CMK (cell line): ENCODE measurements at regions not wholly inside any gene's neighbourhood (a gene's known extent, or its start where the extent isn't known, plus 50 kb on each side); places are given as distances from the start of the nearest gene placed in this dataset.

ENCODE experiments used
- DNase-seq: peaks from one replicate; pipeline ENCODE4 v3.0.0-alpha.2; 2010; ENCODE audit warnings: low read depth

- DNase-seq, result no peak
Measured at GRCh38 chr22:47589271-47590250, 827.1 kb downstream of the TBC1D22A start.

DNA sequence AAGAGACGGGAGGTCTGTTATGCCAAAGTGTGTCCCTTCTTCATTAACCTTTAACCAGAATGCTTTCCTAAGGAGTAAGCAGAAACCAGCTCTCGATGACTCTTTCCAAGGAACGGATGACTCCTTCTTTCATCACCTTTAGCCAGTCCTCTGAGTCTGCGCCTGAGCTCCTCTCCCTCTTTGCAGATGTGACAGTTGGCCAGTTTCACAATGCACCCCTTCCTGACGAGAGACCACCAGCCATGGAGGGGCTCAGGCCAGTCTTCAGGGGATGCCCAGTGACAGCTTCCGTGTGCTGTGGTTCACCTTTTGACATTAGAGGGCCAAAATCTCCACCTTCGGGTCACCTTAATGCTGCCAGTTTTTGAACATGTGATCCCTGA is 826.1 kb downstream of the TBC1D22A start:
- DNase-seq, result no peak

DNA sequence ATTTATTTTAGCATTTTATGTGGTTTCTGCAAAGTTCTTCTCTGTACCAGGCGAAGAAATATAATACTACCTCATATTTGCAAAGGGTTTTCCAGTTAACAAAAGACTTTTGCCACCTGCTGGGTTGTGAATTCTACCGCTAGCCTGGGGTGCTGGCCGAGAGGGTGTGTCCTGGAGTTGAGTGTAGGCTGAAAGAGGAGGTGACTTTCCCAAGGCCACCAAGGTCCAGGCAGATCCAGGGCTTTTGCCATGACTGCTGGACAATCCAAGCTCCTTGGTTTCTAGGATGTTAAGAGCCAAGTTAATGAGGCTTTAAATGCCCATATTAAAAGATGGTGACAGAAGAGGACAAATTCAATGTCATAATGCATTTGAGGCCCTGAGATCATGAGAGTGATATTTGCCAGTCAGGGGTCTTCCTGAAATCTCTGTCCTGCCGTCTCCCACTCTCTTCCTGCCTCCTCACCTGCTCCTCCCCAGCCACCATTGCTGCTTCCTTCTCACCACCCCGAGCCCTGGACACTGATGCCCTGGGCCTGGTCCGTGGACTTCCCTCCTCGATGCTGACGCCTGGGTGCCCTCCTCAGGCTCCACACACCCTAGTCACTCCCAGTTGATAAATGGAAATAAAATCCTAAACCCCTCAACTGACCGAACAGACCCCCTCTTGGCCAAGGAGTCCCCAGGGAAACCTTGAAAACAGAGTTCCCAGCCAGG is 825.6 kb downstream of the TBC1D22A start:
- DNase-seq, result no peak

- no peak for DNase-seq
Measured at GRCh38 chr22:47587361-47587760, 824.9 kb downstream of the TBC1D22A start.

DNA sequence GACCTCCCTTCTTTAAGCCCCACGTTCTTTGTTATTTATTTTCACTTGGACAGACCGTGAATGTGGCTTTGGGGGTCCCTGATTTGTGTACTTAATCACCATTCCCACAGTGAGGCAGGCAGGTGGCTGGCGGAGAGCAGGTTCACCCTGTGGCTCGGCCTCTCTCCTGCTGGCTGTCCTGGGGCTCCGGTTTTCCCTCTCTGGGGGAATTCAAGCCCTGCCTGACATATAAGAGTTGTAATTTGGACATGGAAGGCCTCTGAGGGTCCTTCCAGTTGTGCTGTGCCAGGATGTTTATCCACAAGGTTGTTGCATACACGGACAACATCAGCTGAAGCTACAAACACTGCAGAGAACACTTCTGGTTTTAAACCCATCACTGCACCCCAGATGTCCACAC is 824.5 kb downstream of the TBC1D22A start:
- DNase-seq, result no peak

GRCh38 chr22:47586038-47586437 is 823.6 kb downstream of the TBC1D22A start:
- no peak for DNase-seq

DNA sequence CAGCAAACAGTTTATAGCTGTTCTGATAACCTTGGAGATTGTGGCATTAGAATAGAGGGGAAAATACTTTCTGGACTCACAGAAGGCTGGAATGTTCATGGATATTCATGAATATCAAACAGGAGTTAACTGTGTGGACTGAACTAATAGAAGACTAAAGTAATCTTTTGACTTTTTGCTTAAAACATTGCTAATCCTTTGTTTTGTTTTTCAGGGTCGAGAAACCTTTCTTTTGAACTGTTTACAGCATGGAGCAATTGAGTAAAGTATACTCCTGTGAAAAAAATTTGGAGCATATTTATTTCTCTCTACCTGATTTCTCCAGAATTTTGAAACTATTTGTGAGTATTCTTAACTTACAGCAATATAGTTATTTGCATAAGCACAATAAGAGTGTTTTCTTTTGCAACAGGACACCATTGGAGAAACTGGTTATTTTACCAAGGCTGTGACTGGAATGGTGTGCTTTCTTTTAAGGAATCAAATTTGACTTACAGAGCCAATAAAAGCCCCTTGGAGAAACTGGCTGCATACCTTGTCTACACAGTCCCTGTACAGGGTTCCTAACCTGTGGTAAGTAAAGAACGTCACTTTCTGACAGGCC is 821.6 kb downstream of the TBC1D22A start:
- DNase-seq, result no peak

- no peak for DNase-seq
Measured at GRCh38 chr22:47582067-47582466, 819.6 kb downstream of the TBC1D22A start.

DNA sequence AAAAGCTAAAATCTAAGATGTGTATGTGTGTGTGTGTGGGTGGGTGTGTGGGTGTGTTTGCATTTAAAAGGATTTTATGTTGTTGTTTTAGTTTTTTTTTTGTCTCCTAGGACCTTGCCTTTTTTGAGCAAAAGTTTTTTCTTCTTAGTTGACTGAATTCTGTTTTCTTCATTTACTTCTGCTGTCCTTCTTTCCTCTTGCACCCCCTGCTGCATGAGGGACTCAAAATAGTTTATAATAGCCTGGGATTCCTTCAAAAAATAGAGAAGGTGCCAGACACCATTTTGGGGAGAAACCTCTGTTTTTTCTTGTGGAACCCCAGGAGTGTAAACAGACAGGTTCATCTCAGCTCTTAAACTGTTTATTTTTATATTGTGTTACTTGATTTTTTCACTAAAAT is 817.7 kb downstream of the TBC1D22A start:
- no peak for DNase-seq

- no peak for DNase-seq
Measured at GRCh38 chr22:47576908-47577307, 814.5 kb downstream of the TBC1D22A start.

DNA sequence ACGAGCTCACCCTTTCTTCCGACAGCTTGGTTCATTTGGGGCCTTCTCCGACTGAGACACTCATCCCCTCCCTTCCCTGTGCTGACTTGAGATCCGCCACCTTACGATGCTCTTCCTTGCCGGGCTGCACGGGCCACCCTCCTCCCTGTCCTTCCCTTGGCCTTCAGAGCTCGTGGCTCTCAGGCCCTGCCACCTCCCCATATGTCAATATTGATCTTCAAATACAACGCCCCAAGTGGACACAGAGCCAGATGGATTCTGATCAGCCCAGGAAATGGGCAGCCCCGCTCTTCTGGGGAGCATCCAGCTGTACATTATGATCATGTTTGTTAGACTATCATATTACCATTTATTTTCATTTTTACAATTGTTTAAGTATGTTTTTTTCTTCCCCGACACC is 812.8 kb downstream of the TBC1D22A start:
- no peak for DNase-seq

GRCh38 chr22:47574556-47574955 is 812.1 kb downstream of the TBC1D22A start:
- DNase-seq, result no peak

GRCh38 chr22:47573141-47573540 is 810.7 kb downstream of the TBC1D22A start:
- no peak for DNase-seq

- DNase-seq, result no peak
Measured at GRCh38 chr22:47572443-47572842, 810.0 kb downstream of the TBC1D22A start.

DNA sequence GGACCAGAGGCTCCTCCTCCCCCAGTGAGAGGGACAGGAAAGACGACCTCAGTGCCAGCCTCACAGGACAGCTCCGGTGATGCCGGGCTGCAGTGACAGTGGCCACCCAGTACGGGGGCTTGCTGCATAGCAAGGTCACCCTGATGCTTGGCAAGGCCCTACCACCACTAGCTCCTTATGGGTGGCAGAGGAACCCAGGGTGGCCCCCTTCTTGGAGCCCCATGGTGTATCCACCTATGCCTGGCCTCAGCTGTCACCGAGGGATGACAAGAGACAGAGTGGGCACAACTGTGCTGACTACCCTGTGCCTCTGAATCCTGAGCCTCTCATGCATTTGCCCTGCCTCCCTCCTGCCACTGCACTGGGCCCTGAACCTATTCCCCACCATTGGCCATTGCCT is 809.2 kb downstream of the TBC1D22A start:
- no peak for DNase-seq

GRCh38 chr22:47570851-47571250 is 808.4 kb downstream of the TBC1D22A start:
- no peak for DNase-seq

DNA sequence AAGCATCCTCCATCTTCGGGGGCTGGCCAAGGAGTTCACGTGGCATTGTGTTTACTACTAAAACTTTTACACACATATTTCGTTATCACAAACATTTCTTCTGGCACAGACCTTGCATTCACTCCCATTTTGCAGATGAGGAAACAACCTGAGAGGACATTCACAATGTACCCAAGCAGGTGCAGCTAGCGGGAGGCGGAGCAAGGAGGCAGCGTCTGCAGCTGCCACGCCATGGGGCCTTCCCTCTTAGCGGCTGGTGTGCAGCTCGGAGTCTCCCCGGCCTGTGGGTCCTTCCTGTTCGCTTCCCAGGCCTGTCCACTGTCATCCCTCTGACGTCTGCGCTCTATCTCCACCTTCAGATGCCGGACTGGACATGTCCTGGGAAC is 807.8 kb downstream of the TBC1D22A start:
- DNase-seq, result no peak

- no peak for DNase-seq
Measured at GRCh38 chr22:47569389-47570299, 807.2 kb downstream of the TBC1D22A start.

DNA sequence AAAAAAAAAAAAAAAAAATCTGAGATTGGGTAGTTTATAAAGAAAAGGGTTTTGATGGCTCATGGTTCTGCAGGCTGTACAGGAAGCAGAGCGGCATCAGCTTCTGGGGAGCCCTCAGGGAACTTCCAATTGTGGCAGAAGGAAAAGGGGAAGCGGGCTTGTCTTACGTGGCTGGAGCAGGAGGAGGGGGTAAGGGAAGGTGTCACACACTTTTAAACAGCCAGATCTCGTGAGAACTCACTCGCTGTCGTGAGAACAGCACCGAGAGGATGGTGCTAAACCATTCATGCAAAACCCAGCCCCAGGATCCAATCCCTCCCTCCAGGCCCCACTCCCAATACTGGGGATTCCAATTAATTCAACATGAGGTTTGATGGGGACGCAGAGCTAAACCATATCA is 806.2 kb downstream of the TBC1D22A start:
- DNase-seq, result no peak

- no peak for DNase-seq
Measured at GRCh38 chr22:47567126-47568090, 805.0 kb downstream of the TBC1D22A start.

DNA sequence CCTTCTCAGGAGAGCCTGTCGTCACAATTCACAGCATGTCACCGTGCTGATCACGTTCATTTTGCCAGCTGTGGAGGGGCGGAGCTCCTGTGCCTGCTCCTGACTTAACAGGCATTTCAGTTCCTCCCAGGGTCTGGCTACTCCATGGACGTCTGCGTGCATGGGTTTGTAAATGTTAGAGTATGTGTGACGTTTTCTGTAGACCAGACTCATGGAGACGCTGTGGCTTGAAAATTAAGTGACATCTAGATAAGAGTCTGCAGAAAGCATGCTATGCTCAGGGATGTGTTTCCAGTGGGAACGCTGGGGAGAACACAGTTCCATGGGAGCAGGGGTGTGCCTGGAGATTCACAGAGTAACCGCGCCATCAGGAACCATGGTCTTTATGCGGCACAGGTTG is 804.0 kb downstream of the TBC1D22A start:
- no peak for DNase-seq
